ENCODE measurements at regions not wholly inside any gene's neighbourhood (a gene's known extent, or its start where the extent isn't known, plus 50 kb on each side); places are given as distances from the start of the nearest gene placed in this dataset.

DNA sequence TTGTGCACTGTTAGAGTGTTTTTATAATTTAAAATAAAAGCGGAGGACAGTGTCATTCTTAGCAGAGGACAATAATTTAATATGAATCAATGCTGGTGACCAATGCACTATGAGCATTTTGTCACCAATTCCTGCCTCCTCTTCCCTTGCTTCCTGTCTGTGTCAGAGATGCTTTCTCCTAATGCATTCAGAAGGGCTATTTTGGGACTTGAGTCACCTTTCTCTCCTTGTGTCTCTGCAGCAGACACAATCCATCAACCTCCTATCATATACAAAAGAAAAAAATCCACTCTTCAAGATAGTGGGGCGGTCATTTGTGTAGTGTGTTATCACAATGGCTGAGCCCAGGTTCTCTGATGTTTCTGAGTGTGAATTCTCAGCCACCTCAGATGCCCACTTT, 191.9 kb upstream of the VEPH1 start (continued):
- TF ChIP-seq CHD7 (IDR thresholded peaks at IDR 0.05; ENCODE audit: insufficient replicate concordance, low read length) (no peak), HDAC6 (IDR thresholded peaks at IDR 0.05; ENCODE audit: low read depth, low read length) (no peak), SP4 (IDR thresholded peaks at IDR 0.05; ENCODE audit: low read length) (no peak)
